ENCODE measurements at regions not wholly inside any gene's neighbourhood (a gene's known extent, or its start where the extent isn't known, plus 50 kb on each side); places are given as distances from the start of the nearest gene placed in this dataset.

GRCh38 chr13:97091196-97091595, 96.9 kb upstream of the OXGR1 start:
- CTCF ChIA-PET = interaction anchor here (0.7 kb wide), 1 partner anchor 18 kb away, joined by 3 read pairs; no protein-coding TSS in a partner anchor
- H3K36me3 ChIP-seq (ENCODE audit: control insufficient read depth in 2 of 3, insufficient read depth in 3 of 3, low read length in 3 of 3) = no peaks in the 10 kb centered on the region
- Mint-ChIP-seq H3K4me1 (no peaks in the 10 kb centered on the region), H3K4me3 (no peak overlapping the region), H3K9me3 (peaks cover 0 to 21% (median 4%) of the 10 kb centered on the region in 11 donors), H3K27me3 (no peaks in the 10 kb centered on the region), H3K27ac (no peak overlapping the region), H3K36me3 (peaks cover 0 to 8% (median 0%) of the 10 kb centered on the region in 5 donors)
- no peaks in the 10 kb centered on the region for H3K27me3 ChIP-seq (ENCODE audit: control insufficient read depth in 2 of 2, insufficient read depth in 2 of 2, low read length in 2 of 2)
- no peak overlapping the region for H3K27ac ChIP-seq (ENCODE audit: low read depth, low read length)
- POLR2A ChIA-PET = no interaction called here
- no peaks in the 10 kb centered on the region for H3K9me3 ChIP-seq (ENCODE audit: control insufficient read depth in 2 of 3, low read length in 3 of 3)
- H3K4me3 ChIP-seq (ENCODE audit: low read length) = no peak overlapping the region
- no peak for DNase-seq
- intact Hi-C loops (cut with micrococcal nuclease) = no loop called here
- H3K4me1 ChIP-seq (ENCODE audit: control insufficient read depth in 2 of 2, insufficient read depth in 2 of 2, low read length in 2 of 2) = no peaks in the 10 kb centered on the region
- ATAC-seq = no peak

- H3K9me3 Mint-ChIP-seq = peaks cover 0 to 18% (median 4%) of the 10 kb centered on the region in 11 donors
- no peaks in the 10 kb centered on the region for H3K4me1 Mint-ChIP-seq
- Histone ChIP-seq H3K27ac (ENCODE audit: low read depth, low read length) (no peak overlapping the region), H3K9me3 (ENCODE audit: control insufficient read depth in 2 of 3, low read length in 3 of 3) (no peaks in the 10 kb centered on the region), H3K27me3 (ENCODE audit: control insufficient read depth in 2 of 2, insufficient read depth in 2 of 2, low read length in 2 of 2) (no peaks in the 10 kb centered on the region), H3K4me1 (ENCODE audit: control insufficient read depth in 2 of 2, insufficient read depth in 2 of 2, low read length in 2 of 2) (no peaks in the 10 kb centered on the region), H3K4me3 (ENCODE audit: low read length) (no peak overlapping the region), H3K36me3 (ENCODE audit: control insufficient read depth in 2 of 3, insufficient read depth in 3 of 3, low read length in 3 of 3) (no peaks in the 10 kb centered on the region)
- peaks cover 5 to 35% (median 22%) of the 10 kb centered on the region in 5 donors for H3K27me3 Mint-ChIP-seq
- ChIA-PET CTCF (interaction anchor here (0.7 to 1.3 kb wide), 4 partner anchors 9 to 259 kb away, joined by 3 to 4 read pairs (median 3); no protein-coding TSS in a partner anchor), POLR2A (no interaction called here)
- H3K4me3 Mint-ChIP-seq = no peak overlapping the region
- ATAC-seq (no peak), DNase-seq (no peak)
- H3K36me3 Mint-ChIP-seq = peaks cover 0 to 4% (median 0%) of the 10 kb centered on the region in 5 donors
- no peak overlapping the region for H3K27ac Mint-ChIP-seq
- intact Hi-C loops (cut with micrococcal nuclease) = no loop called here
These were observed 106.5 kb upstream of the OXGR1 start for GRCh38 chr13:97100821-97101220.

- H3K36me3 Mint-ChIP-seq = peaks cover 0 to 4% (median 0%) of the 10 kb centered on the region in 5 donors
- CTCF ChIA-PET = interaction anchor here (1.2 to 1.3 kb wide), 2 partner anchors 8 to 9 kb away, joined by 3 to 4 read pairs; no protein-coding TSS in a partner anchor
These were observed 107.8 kb upstream of the OXGR1 start for GRCh38 chr13:97101912-97102708.

GRCh38 chr13:97106323-97106722, 112.0 kb upstream of the OXGR1 start:
- Histone ChIP-seq H3K27ac (ENCODE audit: low read depth, low read length) (no peak overlapping the region), H3K27me3 (ENCODE audit: control insufficient read depth in 2 of 2, insufficient read depth in 2 of 2, low read length in 2 of 2) (no peaks in the 10 kb centered on the region), H3K9me3 (ENCODE audit: control insufficient read depth in 2 of 3, low read length in 3 of 3) (no peaks in the 10 kb centered on the region), H3K4me1 (ENCODE audit: control insufficient read depth in 2 of 2, insufficient read depth in 2 of 2, low read length in 2 of 2) (peaks cover 3% of the 10 kb centered on the region in 2 donors), H3K36me3 (ENCODE audit: control insufficient read depth in 2 of 3, insufficient read depth in 3 of 3, low read length in 3 of 3) (no peaks in the 10 kb centered on the region), H3K4me3 (ENCODE audit: low read length) (no peak overlapping the region)
- intact Hi-C loops (cut with micrococcal nuclease) = no loop called here
- Mint-ChIP-seq H3K36me3 (peaks cover 0 to 4% (median 0%) of the 10 kb centered on the region in 5 donors), H3K9me3 (peaks cover 0 to 2% (median 0%) of the 10 kb centered on the region in 11 donors), H3K27me3 (peaks cover 11 to 39% (median 23%) of the 10 kb centered on the region in 5 donors), H3K4me1 (peaks cover 0 to 9% (median 7%) of the 10 kb centered on the region in 7 donors), H3K27ac (no peak overlapping the region), H3K4me3 (no peak overlapping the region)
- ChIA-PET CTCF (no interaction called here), POLR2A (no interaction called here)
- no peak for DNase-seq
- ATAC-seq = no peak

More at GRCh38 chr13:97101912-97102708, 107.8 kb upstream of the OXGR1 start:
- Histone ChIP-seq H3K9me3 (ENCODE audit: control insufficient read depth in 2 of 3, low read length in 3 of 3) (no peaks in the 10 kb centered on the region), H3K4me1 (ENCODE audit: control insufficient read depth in 2 of 2, insufficient read depth in 2 of 2, low read length in 2 of 2) (no peaks in the 10 kb centered on the region), H3K27ac (ENCODE audit: low read depth, low read length) (no peak overlapping the region), H3K36me3 (ENCODE audit: control insufficient read depth in 2 of 3, insufficient read depth in 3 of 3, low read length in 3 of 3) (no peaks in the 10 kb centered on the region), H3K27me3 (ENCODE audit: control insufficient read depth in 2 of 2, insufficient read depth in 2 of 2, low read length in 2 of 2) (no peaks in the 10 kb centered on the region), H3K4me3 (ENCODE audit: low read length) (no peak overlapping the region)
- no peak overlapping the region for H3K4me3 Mint-ChIP-seq
- POLR2A ChIA-PET = no interaction called here
- no peaks in the 10 kb centered on the region for H3K4me1 Mint-ChIP-seq
- ATAC-seq (no peak), DNase-seq (no peak)
- peaks cover 5 to 35% (median 22%) of the 10 kb centered on the region in 5 donors for H3K27me3 Mint-ChIP-seq
- no peak overlapping the region for H3K27ac Mint-ChIP-seq
- H3K9me3 Mint-ChIP-seq = peaks cover 0 to 12% (median 3%) of the 10 kb centered on the region in 11 donors
- intact Hi-C loops (cut with micrococcal nuclease) = no loop called here

GRCh38 chr13:97107815-97108529, 113.7 kb upstream of the OXGR1 start:
- no peak overlapping the region for H3K27ac Mint-ChIP-seq
- Histone ChIP-seq H3K4me3 (ENCODE audit: low read length) (no peak overlapping the region), H3K27ac (ENCODE audit: low read depth, low read length) (no peak overlapping the region), H3K9me3 (ENCODE audit: control insufficient read depth in 2 of 3, low read length in 3 of 3) (no peaks in the 10 kb centered on the region), H3K27me3 (ENCODE audit: control insufficient read depth in 2 of 2, insufficient read depth in 2 of 2, low read length in 2 of 2) (no peaks in the 10 kb centered on the region), H3K4me1 (ENCODE audit: control insufficient read depth in 2 of 2, insufficient read depth in 2 of 2, low read length in 2 of 2) (peaks cover 3% of the 10 kb centered on the region in 2 donors), H3K36me3 (ENCODE audit: control insufficient read depth in 2 of 3, insufficient read depth in 3 of 3, low read length in 3 of 3) (no peaks in the 10 kb centered on the region)
- peaks cover 0 to 9% (median 7%) of the 10 kb centered on the region in 7 donors for H3K4me1 Mint-ChIP-seq
- intact Hi-C loops (cut with micrococcal nuclease) = no loop called here
- H3K36me3 Mint-ChIP-seq = peaks cover 0 to 4% (median 0%) of the 10 kb centered on the region in 5 donors
- ATAC-seq (no peak), DNase-seq (no peak)
- CTCF ChIA-PET = interaction anchor here (0.6 to 5.8 kb wide), 7 partner anchors 114 to 913 kb away, joined by 3 to 135 read pairs (median 4); partner anchors contain the start of gene MBNL2
- POLR2A ChIA-PET = interaction anchor here (0.6 kb wide), 1 partner anchor 156 kb away, joined by 3 read pairs; no protein-coding TSS in a partner anchor
- no peaks in the 10 kb centered on the region for H3K9me3 Mint-ChIP-seq
- peaks cover 13 to 35% (median 15%) of the 10 kb centered on the region in 5 donors for H3K27me3 Mint-ChIP-seq
- H3K4me3 Mint-ChIP-seq = no peak overlapping the region

- Mint-ChIP-seq H3K27me3 (peaks cover 12 to 33% (median 16%) of the 10 kb centered on the region in 5 donors), H3K27ac (no peak overlapping the region), H3K36me3 (peaks cover 0 to 4% (median 0%) of the 10 kb centered on the region in 5 donors), H3K4me3 (no peak overlapping the region), H3K9me3 (no peaks in the 10 kb centered on the region), H3K4me1 (peaks cover 5 to 13% (median 10%) of the 10 kb centered on the region in 7 donors)
- Histone ChIP-seq H3K36me3 (ENCODE audit: control insufficient read depth in 2 of 3, insufficient read depth in 3 of 3, low read length in 3 of 3) (no peaks in the 10 kb centered on the region), H3K9me3 (ENCODE audit: control insufficient read depth in 2 of 3, low read length in 3 of 3) (no peaks in the 10 kb centered on the region), H3K4me1 (ENCODE audit: control insufficient read depth in 2 of 2, insufficient read depth in 2 of 2, low read length in 2 of 2) (peaks cover 3 to 4% of the 10 kb centered on the region in 2 donors), H3K27me3 (ENCODE audit: control insufficient read depth in 2 of 2, insufficient read depth in 2 of 2, low read length in 2 of 2) (no peaks in the 10 kb centered on the region), H3K27ac (ENCODE audit: low read depth, low read length) (no peak overlapping the region), H3K4me3 (ENCODE audit: low read length) (no peak overlapping the region)
- DNase-seq (no peak), ATAC-seq (no peak)
- CTCF ChIA-PET = interaction anchor here (0.6 to 5.8 kb wide), 8 partner anchors 26 to 325 kb away, joined by 3 to 135 read pairs (median 6); partner anchors contain the start of gene MBNL2
- POLR2A ChIA-PET = no interaction called here
- intact Hi-C loops (cut with micrococcal nuclease) = no loop called here
These were observed 113.6 kb upstream of the MBNL2 start for GRCh38 chr13:97108530-97108900.

All from naive thymus-derived CD4-positive, alpha-beta T cell (primary cell).